Neural cell (in vitro differentiated cells): ENCODE measurements at regions not wholly inside any gene's neighbourhood (a gene's known extent, or its start where the extent isn't known, plus 50 kb on each side); places are given as distances from the start of the nearest gene placed in this dataset.

ENCODE experiments used
- H2AFZ ChIP-seq: fragments of 200-600, 300-800 bp; sonication (generic), shearing (Covaris generic); 2 replicates; pipeline ENCODE4 v1.6.0; 2014; ENCODE audit warnings: low read depth, mild to moderate bottlenecking, antibody characterized with exemption, low read length, moderate library complexity
- H3F3A ChIP-seq: fragments of 200-600 bp; shearing (Covaris generic); 2 replicates; pipeline ENCODE4 v1.6.1; 2016; ENCODE audit warnings: mild to moderate bottlenecking, moderate library complexity, mixed read lengths, antibody characterized with exemption, low read length; ENCODE audit not compliant: insufficient read depth, poor library complexity, severe bottlenecking
- H3K27ac ChIP-seq: fragments of 200-600, 300-800 bp; sonication (generic), shearing (Covaris generic); 2 replicates; pipeline ENCODE4 v1.5.1; 2014; ENCODE audit warnings: mild to moderate bottlenecking, low read length, moderate library complexity
- H3K27me3 ChIP-seq: fragments of 300-800, 200-600 bp; sonication (generic), shearing (Covaris generic); 2 replicates; pipeline ENCODE4 v1.6.0; 2014; ENCODE audit warnings: mild to moderate bottlenecking, low read depth, low read length, moderate library complexity; ENCODE audit not compliant: insufficient read depth
- H3K36me3 ChIP-seq: fragments of 300-800, 200-600 bp; sonication (generic), shearing (Covaris generic); 2 replicates; pipeline ENCODE4 v1.5.1; 2014; ENCODE audit warnings: mild to moderate bottlenecking, antibody characterized with exemption, low read length, moderate library complexity; ENCODE audit not compliant: insufficient read depth
- H3K4me2 ChIP-seq: fragments of 300-800, 200-600 bp; sonication (generic), shearing (Covaris generic); 2 replicates; pipeline ENCODE4 v1.6.0; 2014; ENCODE audit warnings: mild to moderate bottlenecking, low read length
- H3K4me3 ChIP-seq: fragments of 300-800, 200-600 bp; sonication (generic), shearing (Covaris generic); 2 replicates; pipeline ENCODE4 v1.5.1; 2014; ENCODE audit warnings: mild to moderate bottlenecking, low read length, moderate library complexity
- H3K79me2 ChIP-seq: fragments of 200-600 bp; shearing (Covaris generic); replicated peaks from 2 replicates; pipeline ENCODE4 v1.6.0; 2014; ENCODE audit warnings: mild to moderate bottlenecking, low read length, moderate library complexity; ENCODE audit not compliant: insufficient read depth
- H3K9ac ChIP-seq: fragments of 300-800, 200-600 bp; sonication (generic), shearing (Covaris generic); 2 replicates; pipeline ENCODE4 v1.6.1; 2016; ENCODE audit warnings: mild to moderate bottlenecking, low read length, mixed read lengths
- H3K9me2 ChIP-seq: fragments of 200-600 bp; shearing (Covaris generic); 2 replicates; pipeline ENCODE4 v1.6.1; 2016; ENCODE audit warnings: mild to moderate bottlenecking, low read length, mixed read lengths; ENCODE audit not compliant: insufficient read depth
- H3K9me3 ChIP-seq: fragments of 200-600, 300-800 bp; sonication (generic), shearing (Covaris generic); 2 replicates; pipeline ENCODE4 v1.6.1; 2016; ENCODE audit warnings: mild to moderate bottlenecking, mixed run types, low read length, moderate library complexity, mixed read lengths
- H4K20me1 ChIP-seq: fragments of 200-600 bp; shearing (Covaris generic); 2 replicates; pipeline ENCODE4 v1.6.1; 2016; ENCODE audit warnings: mild to moderate bottlenecking, mixed run types; ENCODE audit not compliant: insufficient read depth
- CTCF ChIP-seq: fragments of 450-650 bp; IDR thresholded peaks from 2 replicates; pipeline ENCODE4 v1.5.1; 2014; ENCODE audit warnings: antibody characterized with exemption, mild to moderate bottlenecking, moderate library complexity; ENCODE audit not compliant: poor library complexity, severe bottlenecking
- EP300 ChIP-seq: fragments of 450-650 bp; conservative IDR thresholded peaks from 2 replicates; pipeline ENCODE4 v1.6.1; 2014; ENCODE audit warnings: antibody characterized with exemption, mild to moderate bottlenecking, moderate library complexity; ENCODE audit not compliant: poor library complexity, severe bottlenecking
- EZH2 ChIP-seq: fragments of 200-600, 300-800 bp; shearing (Covaris generic), sonication (generic); IDR thresholded peaks from 2 replicates; pipeline ENCODE4 v1.6.1; 2014; ENCODE audit warnings: antibody characterized with exemption, low read length, borderline replicate concordance, mild to moderate bottlenecking; ENCODE audit not compliant: insufficient read depth, poor library complexity, severe bottlenecking
- MXI1 ChIP-seq: fragments of 450-650 bp; conservative IDR thresholded peaks from 2 replicates; pipeline ENCODE4 v1.6.1; 2014; ENCODE audit warnings: antibody characterized with exemption, mild to moderate bottlenecking; ENCODE audit not compliant: poor library complexity, severe bottlenecking
- POLR2AphosphoS5 ChIP-seq: IDR thresholded peaks from 2 replicates; pipeline ENCODE4 v1.6.1; 2012
- RAD21 ChIP-seq: fragments of 450-650 bp; conservative IDR thresholded peaks from 2 replicates; pipeline ENCODE4 v1.6.1; 2014; ENCODE audit warnings: antibody characterized with exemption, mild to moderate bottlenecking, moderate library complexity
- REST ChIP-seq: IDR thresholded peaks from 2 replicates; pipeline ENCODE4 v1.6.1; 2012; ENCODE audit warnings: borderline replicate concordance
- SMC3 ChIP-seq: fragments of 450-650 bp; conservative IDR thresholded peaks from 2 replicates; pipeline ENCODE4 v1.6.1; 2014; ENCODE audit warnings: antibody characterized with exemption, mild to moderate bottlenecking, moderate library complexity; ENCODE audit not compliant: poor library complexity
- TAF1 ChIP-seq: IDR thresholded peaks from 2 replicates; pipeline ENCODE4 v1.6.1; 2012; ENCODE audit warnings: low read depth

- Histone ChIP-seq H3K27me3 (no peaks in the 10 kb centered on the region), H3K9me3 (no peaks in the 10 kb centered on the region), H4K20me1 (no peaks in the 10 kb centered on the region), H3K9me2 (no peaks in the 10 kb centered on the region), H3K27ac (no peak overlapping the region), H3K9ac (no peak overlapping the region), H3K4me3 (no peak overlapping the region), H3K79me2 (no peaks in the 10 kb centered on the region), H3F3A (no peaks in the 10 kb centered on the region), H3K36me3 (no peaks in the 10 kb centered on the region), H2AFZ (no peak overlapping the region), H3K4me2 (no peak overlapping the region)
- TF ChIP-seq CTCF (no peak), POLR2AphosphoS5 (no peak), EZH2 (no peak), MXI1 (no peak)
Observed at GRCh38 chr2:9069543-9069942, 66.1 kb upstream of the MBOAT2 start.

GRCh38 chr2:9065901-9066300 is 62.4 kb upstream of the MBOAT2 start:
- Histone ChIP-seq H3K4me2 (no peak overlapping the region), H3K36me3 (no peaks in the 10 kb centered on the region), H3K9me2 (no peaks in the 10 kb centered on the region), H4K20me1 (no peaks in the 10 kb centered on the region), H3K9ac (no peak overlapping the region), H3K4me3 (no peak overlapping the region), H3K27ac (no peak overlapping the region), H3K27me3 (no peaks in the 10 kb centered on the region), H2AFZ (no peak overlapping the region), H3K79me2 (no peaks in the 10 kb centered on the region), H3F3A (no peaks in the 10 kb centered on the region), H3K9me3 (no peaks in the 10 kb centered on the region)
- TF ChIP-seq EP300: no peak
- TF ChIP-seq CTCF: no peak
- TF ChIP-seq POLR2AphosphoS5: no peak
- TF ChIP-seq TAF1: no peak

GRCh38 chr2:9063023-9063606 is 59.6 kb upstream of the MBOAT2 start:
- Histone ChIP-seq H3K9ac (no peak overlapping the region), H3K79me2 (no peaks in the 10 kb centered on the region), H3K9me3 (no peaks in the 10 kb centered on the region), H3K4me3 (no peak overlapping the region), H2AFZ (no peak overlapping the region), H3K27me3 (no peaks in the 10 kb centered on the region), H3K36me3 (no peaks in the 10 kb centered on the region), H3K27ac (no peak overlapping the region), H4K20me1 (no peaks in the 10 kb centered on the region), H3F3A (no peaks in the 10 kb centered on the region), H3K9me2 (no peaks in the 10 kb centered on the region), H3K4me2 (no peak overlapping the region)
- TF ChIP-seq REST (no peak), EZH2 (no peak), MXI1 (no peak), CTCF (no peak), POLR2AphosphoS5 (no peak), SMC3 (no peak), TAF1 (no peak), RAD21 (no peak), EP300 (no peak)
